ENCODE measurements at regions not wholly inside any gene's neighbourhood (a gene's known extent, or its start where the extent isn't known, plus 50 kb on each side); places are given as distances from the start of the nearest gene placed in this dataset.

DNA sequence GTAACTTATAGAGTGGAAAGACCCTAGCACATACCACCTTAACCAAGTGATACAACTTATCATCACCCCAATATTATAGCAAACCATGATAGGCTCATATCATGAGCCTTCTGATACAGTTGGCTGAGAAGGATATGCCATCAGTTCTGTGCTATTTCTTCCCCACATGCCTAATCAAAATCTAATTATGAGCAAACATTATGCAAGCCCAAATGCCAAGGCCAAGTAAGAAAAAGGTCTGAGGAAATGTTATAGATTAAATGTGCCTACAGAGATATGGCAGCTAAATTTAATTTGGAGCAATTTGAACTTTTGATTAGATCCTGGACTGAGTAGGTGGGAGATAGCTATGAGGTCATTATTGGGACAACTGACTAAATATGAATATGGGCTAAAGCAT lies 225.9 kb upstream of the PMFBP1 start:
- TF ChIP-seq POLR2AphosphoS5 (IDR thresholded peaks at IDR 0.05), result no peak
- TF ChIP-seq, protein P1, sequence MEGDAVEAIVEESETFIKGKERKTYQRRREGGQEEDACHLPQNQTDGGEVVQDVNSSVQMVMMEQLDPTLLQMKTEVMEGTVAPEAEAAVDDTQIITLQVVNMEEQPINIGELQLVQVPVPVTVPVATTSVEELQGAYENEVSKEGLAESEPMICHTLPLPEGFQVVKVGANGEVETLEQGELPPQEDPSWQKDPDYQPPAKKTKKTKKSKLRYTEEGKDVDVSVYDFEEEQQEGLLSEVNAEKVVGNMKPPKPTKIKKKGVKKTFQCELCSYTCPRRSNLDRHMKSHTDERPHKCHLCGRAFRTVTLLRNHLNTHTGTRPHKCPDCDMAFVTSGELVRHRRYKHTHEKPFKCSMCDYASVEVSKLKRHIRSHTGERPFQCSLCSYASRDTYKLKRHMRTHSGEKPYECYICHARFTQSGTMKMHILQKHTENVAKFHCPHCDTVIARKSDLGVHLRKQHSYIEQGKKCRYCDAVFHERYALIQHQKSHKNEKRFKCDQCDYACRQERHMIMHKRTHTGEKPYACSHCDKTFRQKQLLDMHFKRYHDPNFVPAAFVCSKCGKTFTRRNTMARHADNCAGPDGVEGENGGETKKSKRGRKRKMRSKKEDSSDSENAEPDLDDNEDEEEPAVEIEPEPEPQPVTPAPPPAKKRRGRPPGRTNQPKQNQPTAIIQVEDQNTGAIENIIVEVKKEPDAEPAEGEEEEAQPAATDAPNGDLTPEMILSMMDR (IDR thresholded peaks at IDR 0.05 in 8 of 11, conservative IDR thresholded peaks at IDR 0.05 in 3 of 11), result no peak
